Esophagus (tissue), 2 donors: ENCODE measurements at regions not wholly inside any gene's neighbourhood (a gene's known extent, or its start where the extent isn't known, plus 50 kb on each side); places are given as distances from the start of the nearest gene placed in this dataset.

Experiments used
- H3K27ac ChIP-seq, 2 donors: one replicate each; pipeline ENCODE4 v1.5.1; 2013; ENCODE audit warnings: low read depth in 2 of 2, mild to moderate bottlenecking in 2 of 2, inconsistent platforms in 1 of 2, low read length in 1 of 2, moderate library complexity in 1 of 2
- H3K27me3 ChIP-seq, 2 donors: one replicate each; pipeline ENCODE4 v1.6.1; 2013; ENCODE audit warnings: low read length in 2 of 2, control low read depth in 1 of 2, mild to moderate bottlenecking in 1 of 2; ENCODE audit not compliant: insufficient read depth in 2 of 2, control insufficient read depth in 1 of 2
- H3K36me3 ChIP-seq, 2 donors: one replicate each; pipeline ENCODE4 v1.6.1; 2013; ENCODE audit warnings: low read length in 1 of 2; ENCODE audit not compliant: control insufficient read depth in 2 of 2, insufficient read depth in 2 of 2
- H3K4me1 ChIP-seq, 2 donors: one replicate each; pipeline ENCODE4 v1.6.1; 2013; ENCODE audit warnings: low read length in 1 of 2; ENCODE audit not compliant: control insufficient read depth in 2 of 2, insufficient read depth in 2 of 2
- H3K4me3 ChIP-seq, 2 donors: one replicate each; pipeline ENCODE4 v1.5.1; 2013; ENCODE audit warnings: low read length in 2 of 2, mild to moderate bottlenecking in 2 of 2, low read depth in 1 of 2, moderate library complexity in 1 of 2
- H3K9me3 ChIP-seq, 2 donors: one replicate each; pipeline ENCODE4 v1.6.1; 2013; ENCODE audit warnings: mild to moderate bottlenecking in 2 of 2, low read depth in 1 of 2, low read length in 1 of 2, moderate library complexity in 1 of 2; ENCODE audit not compliant: control insufficient read depth in 2 of 2, insufficient read depth in 1 of 2
- WGBS, 2 donors: extraction: QIAGEN DNeasy Blood & Tissue Kit; methylation state at CpG; one replicate each; pipeline ENCODE4 v1.1.7; 2013; 5-methylcytosine and 5-hydroxymethylcytosine counted together
- donor health status: healthy with polysubstance abuse.
- donor health status: Bipolar disorder and iron deficiency.

DNA sequence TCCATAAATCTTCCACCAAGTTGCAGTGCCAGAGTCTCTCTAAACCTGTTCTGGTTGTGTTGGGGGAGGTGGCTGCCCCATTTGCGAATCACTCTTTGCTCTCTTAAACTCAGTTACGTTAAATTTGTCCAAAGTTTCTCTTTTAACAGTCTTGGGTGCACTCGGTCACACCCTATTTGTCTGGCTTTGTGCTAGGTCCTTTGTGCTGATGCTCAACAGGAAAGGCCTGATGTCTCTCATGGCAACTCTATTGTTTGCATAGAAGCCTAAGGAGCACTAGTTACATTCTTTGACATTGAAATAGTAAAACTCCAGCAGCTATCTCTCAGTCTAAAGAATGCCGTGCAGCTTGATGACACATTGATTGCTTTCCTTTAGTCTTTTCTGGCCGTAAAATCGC lies 105.1 kb downstream of the TRMT11 start:
- Histone ChIP-seq H3K4me3 (no peak overlapping the region), H3K9me3 (no peaks in the 10 kb centered on the region), H3K36me3 (no peaks in the 10 kb centered on the region), H3K4me1 (no peaks in the 10 kb centered on the region), H3K27me3 (no peaks in the 10 kb centered on the region), H3K27ac (no peak overlapping the region)
- 76 to 89% methylated on average over 6 of the region's 6 CpGs for WGBS, 2 donors

DNA sequence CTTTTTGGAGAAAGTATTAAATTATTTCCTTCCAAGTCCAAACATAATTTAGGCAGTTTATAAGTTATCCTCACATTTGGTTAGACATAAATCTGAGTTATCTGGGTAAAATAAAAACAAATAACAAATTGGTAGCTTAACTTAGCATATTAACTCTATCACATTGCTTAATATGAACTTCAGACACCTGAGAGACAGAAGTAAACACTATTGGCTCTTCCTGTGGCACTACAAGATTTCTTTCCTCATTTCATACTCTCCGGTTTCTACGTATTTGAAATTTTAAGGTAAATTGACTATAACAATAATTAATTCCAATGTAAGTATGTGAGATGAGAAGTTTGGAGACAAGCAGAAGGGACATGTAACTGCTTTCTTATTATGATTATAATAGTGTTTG lies 106.8 kb downstream of the TRMT11 start:
- H3K27ac ChIP-seq = no peak overlapping the region
- H3K9me3 ChIP-seq = no peaks in the 10 kb centered on the region
- H3K4me3 ChIP-seq = no peak overlapping the region
- H3K4me1 ChIP-seq = no peaks in the 10 kb centered on the region
- H3K36me3 ChIP-seq = no peaks in the 10 kb centered on the region
- WGBS, 2 donors = 76 to 91% methylated on average over 2 of the region's 2 CpGs
- no peaks in the 10 kb centered on the region for H3K27me3 ChIP-seq

DNA sequence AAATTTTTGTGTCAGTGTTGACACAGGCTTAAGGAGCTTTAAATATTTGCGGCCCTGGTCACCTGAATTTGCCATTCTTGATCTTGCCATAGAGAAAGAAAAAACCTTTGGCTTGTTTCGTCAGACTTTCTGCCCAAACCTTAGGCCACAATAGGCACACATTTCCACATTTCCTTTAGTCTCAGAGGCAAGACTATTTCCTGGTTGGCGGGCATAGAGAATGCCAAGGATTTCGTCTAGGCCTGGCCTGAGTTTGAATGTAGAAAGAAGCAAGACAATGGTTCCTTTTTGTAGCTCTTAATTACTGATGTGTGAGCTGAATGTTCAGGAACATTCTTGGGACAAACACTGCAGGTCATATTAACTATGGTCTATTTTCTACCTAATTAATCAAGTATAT lies 108.1 kb downstream of the TRMT11 start:
- H3K27me3 ChIP-seq = no peaks in the 10 kb centered on the region
- 73 to 79% methylated on average over 4 of the region's 4 CpGs for WGBS, 2 donors

DNA sequence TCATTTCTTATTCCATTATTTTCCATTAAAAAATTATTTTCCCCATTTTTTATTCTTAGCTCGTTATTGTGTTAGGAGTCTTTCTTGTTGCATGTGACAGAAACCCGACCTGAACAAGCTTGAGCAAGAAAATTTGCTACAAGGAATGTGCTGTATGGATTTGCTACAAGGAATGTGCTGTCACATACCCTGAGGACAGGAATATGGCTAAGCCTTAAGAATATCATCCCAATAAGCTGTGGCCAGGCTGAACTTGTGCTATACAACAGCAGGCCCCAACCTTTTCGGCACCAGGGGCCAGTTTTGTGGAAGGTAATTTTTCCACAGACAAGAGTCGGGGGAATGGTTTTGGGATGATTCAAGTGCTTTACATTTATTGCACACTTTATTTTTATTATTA lies 114.0 kb downstream of the TRMT11 start:
- H3K4me1 ChIP-seq = no peaks in the 10 kb centered on the region
- 63 to 73% methylated on average over 4 of the region's 4 CpGs for WGBS, 2 donors
- H3K27me3 ChIP-seq = no peaks in the 10 kb centered on the region
- no peak overlapping the region for H3K4me3 ChIP-seq
- H3K9me3 ChIP-seq = no peaks in the 10 kb centered on the region
- no peak overlapping the region for H3K27ac ChIP-seq
- H3K36me3 ChIP-seq = no peaks in the 10 kb centered on the region

More for the DNA sequence above, 108.1 kb downstream of the TRMT11 start:
- no peaks in the 10 kb centered on the region for H3K4me1 ChIP-seq
- no peaks in the 10 kb centered on the region for H3K36me3 ChIP-seq
- H3K27ac ChIP-seq = no peak overlapping the region
- H3K4me3 ChIP-seq = no peak overlapping the region
- H3K9me3 ChIP-seq = no peaks in the 10 kb centered on the region

DNA sequence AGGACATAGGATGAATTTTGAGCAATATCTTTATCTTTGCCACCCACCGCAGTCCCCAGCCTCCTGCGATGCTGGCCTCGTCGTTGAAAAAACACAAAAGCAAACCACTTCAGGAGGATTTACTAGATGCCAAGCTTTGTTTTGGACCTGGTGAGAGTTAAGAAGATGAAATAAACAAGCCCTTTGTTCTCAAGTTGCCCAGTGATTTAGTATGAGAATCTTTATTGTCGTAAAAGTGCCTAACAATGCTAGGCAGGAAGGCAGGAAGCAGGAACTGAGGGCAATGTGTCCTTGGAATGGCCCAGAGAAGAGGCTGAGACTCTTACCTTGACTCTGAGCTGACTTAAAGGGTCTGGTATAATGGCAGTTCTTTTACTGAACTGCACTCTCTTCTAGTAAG lies 116.0 kb downstream of the TRMT11 start:
- 89 to 93% methylated on average over 5 of the region's 5 CpGs for WGBS, 2 donors
- Histone ChIP-seq H3K4me3 (no peak overlapping the region), H3K27me3 (no peaks in the 10 kb centered on the region), H3K4me1 (no peaks in the 10 kb centered on the region), H3K9me3 (no peaks in the 10 kb centered on the region), H3K27ac (no peak overlapping the region), H3K36me3 (no peaks in the 10 kb centered on the region)

DNA sequence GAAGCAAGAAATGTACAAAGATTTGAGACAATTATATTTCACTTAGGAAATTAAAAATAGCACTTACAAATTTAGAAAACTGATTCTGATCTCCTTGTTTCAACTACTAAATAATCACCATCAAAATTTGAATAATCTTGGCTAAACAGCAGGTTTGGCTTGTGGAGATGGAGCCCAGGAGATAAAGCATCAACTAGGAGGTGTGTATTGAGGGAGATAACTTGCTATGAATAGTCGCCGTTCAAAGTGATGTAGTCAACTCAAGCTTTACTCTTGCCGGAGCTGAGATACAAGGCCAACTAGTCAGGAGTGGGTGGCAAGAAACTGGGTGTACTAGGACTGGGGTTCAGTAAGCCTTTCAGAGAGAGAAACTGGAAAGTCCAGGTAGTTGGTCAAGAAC lies 117.7 kb downstream of the TRMT11 start:
- Histone ChIP-seq H3K4me3 (no peak overlapping the region), H3K27me3 (no peaks in the 10 kb centered on the region), H3K27ac (no peak overlapping the region), H3K36me3 (no peaks in the 10 kb centered on the region), H3K4me1 (no peaks in the 10 kb centered on the region), H3K9me3 (no peaks in the 10 kb centered on the region)
- WGBS, 2 donors = 96 to 99% methylated on average over 3 of the region's 3 CpGs

DNA sequence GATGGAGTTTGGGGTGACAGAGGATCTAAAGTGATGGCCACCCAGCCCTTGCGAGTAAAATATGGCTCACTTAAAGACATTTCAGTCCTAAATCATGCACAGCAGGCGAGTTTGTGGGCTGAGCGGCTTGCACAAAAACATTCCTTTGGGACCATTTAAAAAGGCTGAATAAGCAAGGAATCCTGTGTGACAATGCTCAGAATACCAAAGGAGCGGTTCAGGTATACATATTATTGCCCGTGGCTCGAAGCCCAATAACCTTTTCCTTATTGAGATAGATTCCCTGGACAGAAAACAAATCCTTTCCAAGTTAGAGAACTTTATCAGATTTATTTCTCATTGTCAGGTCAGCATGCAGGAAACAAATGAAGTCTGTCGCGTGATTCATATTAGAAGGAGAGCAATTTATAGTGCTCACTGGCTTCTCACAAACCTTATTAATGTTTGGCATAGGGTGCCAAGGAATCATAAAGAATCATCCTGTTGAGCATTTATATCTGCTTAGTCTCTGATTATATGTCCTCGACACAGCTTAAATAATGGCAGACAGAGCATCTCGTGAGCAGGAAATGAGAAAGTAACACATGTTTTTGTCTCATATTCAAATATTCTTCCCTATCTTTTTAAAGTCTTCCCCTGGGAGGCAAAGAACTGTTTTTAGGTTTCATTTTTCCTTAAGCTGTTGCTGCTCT lies 121.3 kb downstream of the TRMT11 start:
- H3K9me3 ChIP-seq = no peaks in the 10 kb centered on the region
- 71 to 72% methylated on average over 10 of the region's 10 CpGs for WGBS, 2 donors

DNA sequence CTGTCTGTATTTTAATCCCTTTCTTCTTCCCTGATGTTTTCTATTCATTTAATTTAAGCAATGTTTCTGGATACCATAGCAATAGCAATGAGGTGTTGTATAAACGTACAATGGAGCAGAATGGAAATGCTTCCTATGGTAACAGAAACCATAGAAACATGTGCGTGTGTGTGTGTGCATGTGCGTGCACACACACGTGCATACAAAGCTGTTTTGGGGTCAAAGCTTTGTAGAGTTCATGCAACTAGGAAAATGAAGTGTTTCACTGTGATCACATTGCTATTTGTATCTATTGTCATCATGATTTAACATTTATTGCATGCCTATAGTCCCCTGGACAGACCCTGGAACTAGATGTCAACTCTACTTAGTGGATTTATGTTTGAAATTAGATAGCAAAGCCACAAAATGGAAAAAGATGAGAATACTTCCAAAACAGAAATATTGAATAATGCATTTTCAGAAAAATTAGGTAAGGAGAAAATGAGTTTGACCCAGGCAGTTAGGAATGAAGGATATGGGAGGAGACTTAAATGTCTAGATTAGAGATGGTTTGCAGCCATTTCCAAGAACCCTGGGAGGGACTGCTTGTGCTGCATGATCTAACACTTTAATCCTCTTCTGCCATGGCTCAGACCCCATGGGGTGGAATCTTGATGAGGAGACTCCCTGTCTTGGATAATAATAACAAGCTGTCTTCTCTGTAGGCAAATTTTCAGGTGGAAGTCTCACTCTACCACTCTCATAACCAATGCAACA lies 124.4 kb downstream of the TRMT11 start:
- Histone ChIP-seq H3K4me1 (no peaks in the 10 kb centered on the region), H3K4me3 (no peak overlapping the region), H3K9me3 (no peaks in the 10 kb centered on the region), H3K36me3 (no peaks in the 10 kb centered on the region), H3K27ac (no peak overlapping the region), H3K27me3 (no peaks in the 10 kb centered on the region)
- 89 to 93% methylated on average over 4 of the region's 4 CpGs for WGBS, 2 donors

More for the DNA sequence above, 121.3 kb downstream of the TRMT11 start:
- Histone ChIP-seq H3K27ac (no peak overlapping the region), H3K4me3 (no peak overlapping the region), H3K4me1 (no peaks in the 10 kb centered on the region), H3K36me3 (no peaks in the 10 kb centered on the region), H3K27me3 (no peaks in the 10 kb centered on the region)

DNA sequence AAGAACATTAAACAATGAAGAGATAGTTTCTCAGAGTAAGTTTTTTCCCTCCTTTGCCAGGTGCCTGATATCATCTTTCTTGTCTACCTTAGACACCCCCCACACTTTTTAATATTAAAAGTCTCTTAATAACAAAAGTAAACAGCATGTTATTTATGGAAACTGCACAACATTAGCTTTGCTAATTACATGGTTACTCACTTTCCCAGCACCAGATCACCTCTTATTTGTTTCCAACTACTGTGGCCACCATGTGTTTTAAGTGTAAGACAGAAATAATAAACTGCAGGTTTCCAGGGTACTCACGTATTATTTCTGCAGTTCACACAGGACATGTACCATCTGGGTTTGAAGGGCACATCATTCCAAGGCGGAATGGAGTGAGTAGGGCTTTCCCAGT lies 125.0 kb downstream of the TRMT11 start:
- 78 to 79% methylated on average over 2 of the region's 2 CpGs for WGBS, 2 donors
- Histone ChIP-seq H3K36me3 (no peaks in the 10 kb centered on the region), H3K4me3 (no peak overlapping the region)

DNA sequence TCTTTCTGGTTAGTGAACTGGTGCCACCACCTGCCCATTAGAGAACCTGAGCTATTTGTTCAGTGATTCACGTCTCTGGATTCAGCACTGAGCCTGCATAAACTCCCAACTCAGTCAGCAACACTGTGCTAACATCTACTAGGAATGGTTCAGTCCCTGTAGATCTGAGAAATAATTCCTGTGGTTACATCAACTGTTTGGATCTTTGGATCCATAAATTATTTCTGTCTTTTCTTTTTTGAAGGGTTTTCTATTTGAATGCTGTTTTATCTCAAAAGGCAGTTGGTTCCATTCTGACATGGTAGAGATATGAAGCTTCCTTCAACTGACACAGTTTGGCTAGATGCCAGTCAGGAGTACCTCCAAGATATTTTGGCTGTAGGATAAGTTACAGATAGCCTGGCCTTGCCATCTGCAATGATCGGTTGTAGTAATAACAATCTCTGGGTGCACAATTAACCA lies 125.9 kb downstream of the TRMT11 start:
- no peak overlapping the region for H3K27ac ChIP-seq
- H3K4me1 ChIP-seq = no peaks in the 10 kb centered on the region
- WGBS, 2 donors = 52 to 58% methylated on average over 2 of the region's 2 CpGs
- H3K4me3 ChIP-seq = no peak overlapping the region
- H3K27me3 ChIP-seq = no peaks in the 10 kb centered on the region
- H3K9me3 ChIP-seq = no peaks in the 10 kb centered on the region
- H3K36me3 ChIP-seq = no peaks in the 10 kb centered on the region

More for the DNA sequence above, 125.0 kb downstream of the TRMT11 start:
- no peak overlapping the region for H3K27ac ChIP-seq
- no peaks in the 10 kb centered on the region for H3K9me3 ChIP-seq
- H3K27me3 ChIP-seq = no peaks in the 10 kb centered on the region
- H3K4me1 ChIP-seq = no peaks in the 10 kb centered on the region
